Testis (tissue), 2 donors: ENCODE measurements at regions not wholly inside any gene's neighbourhood (a gene's known extent, or its start where the extent isn't known, plus 50 kb on each side); places are given as distances from the start of the nearest gene placed in this dataset.
"Not testable (repeated sequence)": the region's sequence is repeated elsewhere in the genome, so short reads cannot be mapped to it uniquely, and the experiment has no call there.

Experiments
- DNase-seq: peaks from one replicate; pipeline ENCODE4 v3.0.0-alpha.2; 2019
- H3K27ac ChIP-seq, 2 donors: fragments of 200-600 bp; sonication (generic); one replicate each; pipeline ENCODE4 v1.5.1; 2019
- H3K27me3 ChIP-seq: fragments of 200-600 bp; sonication (generic); one replicate; pipeline ENCODE4 v1.5.1; 2019
- H3K36me3 ChIP-seq: fragments of 200-600 bp; sonication (generic); one replicate; pipeline ENCODE4 v1.5.1; 2017; ENCODE audit warnings: low read depth; ENCODE audit errors: missing control alignments
- H3K4me1 ChIP-seq: fragments of 200-600 bp; sonication (generic); one replicate; pipeline ENCODE4 v1.5.1; 2019
- H3K4me3 ChIP-seq, 2 donors: fragments of 200-600 bp; sonication (generic); one replicate each; pipeline ENCODE4 v1.5.1; 2017 to 2019
- H3K9me3 ChIP-seq: fragments of 200-600 bp; sonication (generic); one replicate; pipeline ENCODE4 v1.5.1; 2017
- CTCF ChIP-seq, 3 experiments: fragments of 450-650 bp in 2 of 3; fragments of 200-600 bp in 1 of 3; sonication (generic) in 1 of 3; IDR thresholded peaks; one replicate each; pipeline ENCODE4 v1.5.1; 2016 to 2019; ENCODE audit warnings: antibody characterized with exemption in 3 of 3, mild to moderate bottlenecking in 2 of 3, moderate library complexity in 1 of 3
- POLR2A ChIP-seq: fragments of 450-650 bp; IDR thresholded peaks from one replicate; pipeline ENCODE4 v1.6.1; 2017; ENCODE audit warnings: antibody characterized with exemption, mild to moderate bottlenecking, moderate library complexity
- WGBS, 2 donors: methylation state at CpG; one replicate each; pipeline ENCODE4 v1.1.5; 2018; 5-methylcytosine and 5-hydroxymethylcytosine counted together
- intact Hi-C: fragments of 100-400 bp; cut with DNase I; formaldehyde crosslinking; loops from one replicate; pipeline ENCODE4 v1.15.1; 2023; ENCODE audit warnings: low total_unique reads

GRCh38 chr7:115297656-115298055, 375.8 kb downstream of the MDFIC start:
- Histone ChIP-seq H3K4me1 (no peaks in the 10 kb centered on the region), H3K4me3 (no peak overlapping the region), H3K36me3 (no peaks in the 10 kb centered on the region), H3K9me3 (no peaks in the 10 kb centered on the region), H3K27me3 (no peaks in the 10 kb centered on the region), H3K27ac (no peak overlapping the region)
- intact Hi-C loops, result no loop called here
- TF ChIP-seq POLR2A, result no peak
- TF ChIP-seq CTCF (IDR thresholded peaks at IDR 0.05), result no peak
- DNase-seq, result peak; percentile 37

GRCh38 chr7:115293628-115294240, 371.8 kb downstream of the MDFIC start:
- Histone ChIP-seq H3K4me1 (no peaks in the 10 kb centered on the region), H3K9me3 (no peaks in the 10 kb centered on the region), H3K36me3 (no peaks in the 10 kb centered on the region), H3K27ac (no peak overlapping the region), H3K27me3 (no peaks in the 10 kb centered on the region), H3K4me3 (no peak overlapping the region)
- intact Hi-C loops, result no loop called here
- 68 to 69% methylated on average over 6 of the region's 6 CpGs for WGBS, 2 donors
- TF ChIP-seq POLR2A, result no peak
- no peak for TF ChIP-seq CTCF (IDR thresholded peaks at IDR 0.05)
- DNase-seq, result no peak

GRCh38 chr7:115292381-115292780, 370.5 kb downstream of the MDFIC start:
- WGBS, 2 donors, result 94 to 98% methylated on average over 3 of the region's 3 CpGs

GRCh38 chr7:115289971-115290370, 368.1 kb downstream of the MDFIC start:
- no peaks in the 10 kb centered on the region for H3K4me1 ChIP-seq
- TF ChIP-seq CTCF (IDR thresholded peaks at IDR 0.05), result no peak
- TF ChIP-seq POLR2A, result no peak
- intact Hi-C loops, result no loop called here
- no peak overlapping the region for H3K4me3 ChIP-seq
- H3K9me3 ChIP-seq, result no peaks in the 10 kb centered on the region
- no peaks in the 10 kb centered on the region for H3K36me3 ChIP-seq
- no peak overlapping the region for H3K27ac ChIP-seq
- WGBS, 2 donors, result 80 to 86% methylated on average over 2 of the region's 2 CpGs
- H3K27me3 ChIP-seq, result no peaks in the 10 kb centered on the region
- DNase-seq, result no peak

More at GRCh38 chr7:115292381-115292780, 370.5 kb downstream of the MDFIC start:
- Histone ChIP-seq H3K9me3 (no peaks in the 10 kb centered on the region), H3K27me3 (no peaks in the 10 kb centered on the region), H3K27ac (no peak overlapping the region), H3K36me3 (no peaks in the 10 kb centered on the region), H3K4me3 (no peak overlapping the region), H3K4me1 (no peaks in the 10 kb centered on the region)
- intact Hi-C loops, result no loop called here
- DNase-seq, result no peak
- no peak for TF ChIP-seq POLR2A
- TF ChIP-seq CTCF (IDR thresholded peaks at IDR 0.05), result no peak

- H3K9me3 ChIP-seq, result no peaks in the 10 kb centered on the region
- no peaks in the 10 kb centered on the region for H3K36me3 ChIP-seq
- TF ChIP-seq CTCF (IDR thresholded peaks at IDR 0.05) (no peak), POLR2A (no peak)
- no peak for DNase-seq
- WGBS, 2 donors, result 100% methylated on average over 1 of the region's 1 CpG
- no peak overlapping the region for H3K27ac ChIP-seq
- H3K4me3 ChIP-seq, result no peak overlapping the region
- intact Hi-C loops, result no loop called here
- no peaks in the 10 kb centered on the region for H3K27me3 ChIP-seq
- H3K4me1 ChIP-seq, result no peaks in the 10 kb centered on the region
These were observed 354.9 kb downstream of the MDFIC start for GRCh38 chr7:115276791-115277190.

- intact Hi-C loops, H3K27me3 ChIP-seq, H3K9me3 ChIP-seq, H3K36me3 ChIP-seq, H3K27ac ChIP-seq, H3K4me3 ChIP-seq, H3K4me1 ChIP-seq, DNase-seq: not testable (repeated sequence)
- 76 to 82% methylated on average over 8 of the region's 8 CpGs for WGBS, 2 donors
These were observed 352.0 kb downstream of the MDFIC start for GRCh38 chr7:115273855-115274254.
